SK-N-SH (cell line): ENCODE measurements at regions not wholly inside any gene's neighbourhood (a gene's known extent, or its start where the extent isn't known, plus 50 kb on each side); places are given as distances from the start of the nearest gene placed in this dataset.

ENCODE experiments used
- CTCF ChIA-PET: fragments of 300-600, 350-600 bp; formaldehyde crosslinking; extraction: SDS; loops from one replicate; lab custom pipeline; 2021; lab: Yijun Ruan, JAX
- POLR2A ChIA-PET: fragments of 350-600 bp; sonication (Branson Sonifier 250); formaldehyde crosslinking; extraction: SDS; loops from one replicate; lab custom pipeline; 2020; ENCODE audit warnings: antibody characterized with exemption, inconsistent platforms; lab: Yijun Ruan, JAX
- DNase-seq: peaks from one replicate; pipeline ENCODE4 v3.0.0; 2012
- H2AFZ ChIP-seq: fragments of 200-600 bp; sonication (generic); 2 replicates; pipeline ENCODE4 v1.8.1; 2016; ENCODE audit warnings: antibody characterized with exemption, mild to moderate bottlenecking, low read depth
- H3F3A ChIP-seq: fragments of 200-600 bp; sonication (generic); replicated peaks from 2 replicates; pipeline ENCODE3; 2016; ENCODE audit warnings: antibody characterized with exemption, mild to moderate bottlenecking; ENCODE audit not compliant: insufficient read depth
- H3K27ac ChIP-seq, 2 experiments: fragments of 200-500 bp in 1 of 2; fragments of 200-600 bp in 1 of 2; sonication (Bioruptor generic) in 1 of 2; sonication (generic), shearing (Covaris generic) in 1 of 2; 2 replicates each; pipeline versions ENCODE4 v1.5.1 to v1.6.1; 2014 to 2016; ENCODE audit warnings: low read depth in 2 of 2, inconsistent platforms in 1 of 2, low read length in 1 of 2, mild to moderate bottlenecking in 1 of 2, mixed read lengths in 1 of 2
- H3K27me3 ChIP-seq: fragments of 200-600 bp; sonication (generic), shearing (Covaris generic); 2 replicates; pipeline ENCODE4 v1.6.1; 2016; ENCODE audit warnings: mixed run types; ENCODE audit not compliant: insufficient read depth
- H3K36me3 ChIP-seq, 2 experiments: fragments of 200-500 bp in 1 of 2; fragments of 200-600 bp in 1 of 2; sonication (Bioruptor generic) in 1 of 2; sonication (generic) in 1 of 2; replicated peaks in 1 of 2; 2 replicates each; pipeline versions ENCODE3 to v1.5.1; 2014 to 2016; ENCODE audit warnings: low read length in 1 of 2, mild to moderate bottlenecking in 1 of 2; ENCODE audit not compliant: insufficient read depth in 2 of 2, control insufficient read depth in 1 of 2
- H3K4me1 ChIP-seq, 2 experiments: fragments of 200-500 bp in 1 of 2; fragments of 200-600 bp in 1 of 2; sonication (Bioruptor generic) in 1 of 2; sonication (generic), shearing (Covaris generic) in 1 of 2; 2 replicates each; pipeline versions ENCODE4 v1.5.1 to v1.6.1; 2014 to 2016; ENCODE audit warnings: low read depth in 1 of 2, low read length in 1 of 2, mixed run types in 1 of 2; ENCODE audit not compliant: insufficient read depth in 2 of 2, control insufficient read depth in 1 of 2
- H3K4me2 ChIP-seq: fragments of 200-600 bp; sonication (generic), shearing (Covaris generic); 2 replicates; pipeline ENCODE4 v1.6.1; 2017; ENCODE audit warnings: mixed run types
- H3K4me3 ChIP-seq, 2 experiments: fragments of 200-500 bp in 1 of 2; fragments of 200-600 bp in 1 of 2; sonication (Bioruptor generic) in 1 of 2; sonication (generic), shearing (Covaris generic) in 1 of 2; 2 replicates each; pipeline versions ENCODE4 v1.5.1 to v1.8.1; 2014 to 2016; ENCODE audit warnings: low read depth in 2 of 2, inconsistent platforms in 1 of 2, low read length in 1 of 2, mild to moderate bottlenecking in 1 of 2, mixed read lengths in 1 of 2, moderate library complexity in 1 of 2
- H3K79me2 ChIP-seq: fragments of 200-600 bp; sonication (generic); 2 replicates; pipeline ENCODE4 v1.8.1; 2017; ENCODE audit warnings: mild to moderate bottlenecking; ENCODE audit not compliant: insufficient read depth
- H3K9ac ChIP-seq: fragments of 200-600 bp; sonication (generic); 2 replicates; pipeline ENCODE4 v1.6.1; 2017; ENCODE audit warnings: mixed run types
- H3K9me2 ChIP-seq: fragments of 200-600 bp; sonication (generic); 2 replicates; pipeline ENCODE4 v1.6.1; 2017; ENCODE audit warnings: mixed run types
- H3K9me3 ChIP-seq: fragments of 200-600 bp; sonication (generic); 2 replicates; pipeline ENCODE4 v1.6.1; 2017; ENCODE audit warnings: mixed run types, mild to moderate bottlenecking, moderate library complexity
- H4K20me1 ChIP-seq: fragments of 200-600 bp; sonication (generic); 2 replicates; pipeline ENCODE4 v1.6.1; 2017; ENCODE audit warnings: mild to moderate bottlenecking, mixed run types; ENCODE audit not compliant: insufficient read depth
- EP300 ChIP-seq, 2 experiments: IDR thresholded peaks; 2 replicates each; pipeline versions ENCODE4 v1.4.0 to v1.6.1; 2012; ENCODE audit warnings: borderline replicate concordance in 1 of 2, low read depth in 1 of 2, low read length in 1 of 2
- FOXJ3 ChIP-seq: sonication (generic); formaldehyde crosslinking; IDR thresholded peaks from 2 replicates; pipeline ENCODE4 v1.5.1; 2020; ENCODE audit warnings: mild to moderate bottlenecking, missing genetic modification reagents
- GATA2 ChIP-seq: sonication (generic); formaldehyde crosslinking; IDR thresholded peaks from 2 replicates; pipeline ENCODE4 v1.5.0; 2020; ENCODE audit warnings: mild to moderate bottlenecking, missing genetic modification reagents
- JUND ChIP-seq: IDR thresholded peaks from 2 replicates; pipeline ENCODE4 v1.4.0; 2012
- RAD21 ChIP-seq: IDR thresholded peaks from 2 replicates; pipeline ENCODE4 v1.6.1; 2012; ENCODE audit warnings: mild to moderate bottlenecking, low read length
- SMC3 ChIP-seq: IDR thresholded peaks from 2 replicates; pipeline ENCODE4 v1.6.1; 2012; ENCODE audit warnings: low read depth, low read length, improper control_type of control experiment
- TAF1 ChIP-seq: IDR thresholded peaks from 2 replicates; pipeline ENCODE4 v1.6.1; 2012; ENCODE audit warnings: low read depth, mild to moderate bottlenecking, low read length, moderate library complexity, borderline replicate concordance
- WGBS: methylation state at CpG from one replicate; pipeline ENCODE4 v1.1.6; 2017; ENCODE audit warnings: low lambda C conversion rate; 5-methylcytosine and 5-hydroxymethylcytosine counted together
- TF ChIP-seq, protein P1 (sequence below): IDR thresholded peaks from 2 replicates; pipeline ENCODE4 v1.6.1; 2012; ENCODE audit warnings: mild to moderate bottlenecking, low read depth, low read length, moderate library complexity

DNA sequence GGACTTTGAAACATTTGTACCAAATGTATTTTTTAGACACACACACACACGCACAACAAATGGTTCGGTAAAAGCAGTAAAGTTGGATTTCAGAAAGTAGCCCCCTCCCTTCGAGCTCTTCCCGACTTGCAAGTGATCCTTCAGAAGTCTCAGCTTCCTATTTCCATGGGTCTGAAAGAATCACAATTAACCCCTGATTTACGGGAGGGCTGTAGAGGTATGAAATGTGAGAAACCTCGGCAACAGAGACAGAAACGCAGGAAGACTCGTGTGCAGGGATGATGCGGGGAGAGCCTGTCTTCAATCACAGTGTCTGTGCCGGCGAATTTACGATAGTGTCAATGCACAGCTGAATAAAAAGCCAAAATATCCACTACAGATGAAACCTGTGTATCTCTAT lies 60.7 kb upstream of the VRK1 start:
- TF ChIP-seq SMC3: no peak
- TF ChIP-seq, all 33 proteins: peak for 0
- Histone ChIP-seq H3K9ac (no peak overlapping the region), H3K4me1 (peaks cover 0 to 3% of the 10 kb centered on the region in 2 experiments; a peak in 1 of 4 replicates), H3K79me2 (no peaks in the 10 kb centered on the region), H2AFZ (no peak overlapping the region), H3K9me3 (no peaks in the 10 kb centered on the region), H3K4me3 (no peak overlapping the region), H3K9me2 (no peaks in the 10 kb centered on the region), H3K27me3 (peaks cover 23% of the 10 kb centered on the region; the same call in 1 of the 2 replicates), H3F3A (no peaks in the 10 kb centered on the region), H3K4me2 (no peak overlapping the region), H3K27ac (no peak overlapping the region), H4K20me1 (no peaks in the 10 kb centered on the region), H3K36me3 (no peaks in the 10 kb centered on the region)
- CTCF ChIA-PET: interaction anchor here (1.0 to 7.1 kb wide), 7 partner anchors 18 to 172 kb away, joined by 3 to 170 read pairs (median 3); no protein-coding TSS in a partner anchor
- WGBS: 74% methylated on average over 12 of the region's 12 CpGs
- POLR2A ChIA-PET: no interaction called here
- no peak for DNase-seq

DNA sequence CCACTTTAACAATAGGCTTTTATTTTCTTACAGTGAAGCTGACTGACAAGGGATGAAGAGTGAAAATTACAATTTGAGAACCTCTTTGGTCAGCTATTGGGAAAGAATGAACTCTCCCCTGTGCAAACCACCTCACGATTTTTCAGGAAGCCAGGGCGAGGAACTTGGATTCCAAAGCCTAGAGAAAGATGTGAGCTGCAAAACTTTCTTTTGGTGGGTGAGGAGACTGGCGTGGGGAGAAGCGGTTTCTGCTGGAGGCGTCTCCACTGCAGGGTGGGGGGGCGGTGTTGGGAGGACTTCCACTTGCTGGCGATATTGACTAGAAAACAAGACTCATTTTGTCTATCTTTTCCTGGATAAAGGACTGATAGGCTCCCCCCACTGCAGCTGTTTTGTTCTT lies 59.3 kb upstream of the VRK1 start:
- Histone ChIP-seq H3K36me3 (no peaks in the 10 kb centered on the region), H3K4me3 (no peak overlapping the region), H2AFZ (no peak overlapping the region), H3K9me2 (no peaks in the 10 kb centered on the region), H3K79me2 (no peaks in the 10 kb centered on the region), H4K20me1 (no peaks in the 10 kb centered on the region), H3K27ac (no peak overlapping the region), H3F3A (no peaks in the 10 kb centered on the region), H3K27me3 (peaks cover 31% of the 10 kb centered on the region; the same call in 1 of the 2 replicates), H3K4me1 (peaks cover 0 to 6% of the 10 kb centered on the region in 2 experiments; a peak in 1 of 4 replicates), H3K4me2 (no peak overlapping the region), H3K9ac (no peak overlapping the region), H3K9me3 (no peaks in the 10 kb centered on the region)
- WGBS: 68% methylated on average over 7 of the region's 7 CpGs
- no peak for DNase-seq
- ChIA-PET POLR2A (no interaction called here), CTCF (interaction anchor here (1.0 to 7.1 kb wide), 6 partner anchors 27 to 171 kb away, joined by 3 to 170 read pairs (median 4); no protein-coding TSS in a partner anchor)
- TF ChIP-seq, protein P1, sequence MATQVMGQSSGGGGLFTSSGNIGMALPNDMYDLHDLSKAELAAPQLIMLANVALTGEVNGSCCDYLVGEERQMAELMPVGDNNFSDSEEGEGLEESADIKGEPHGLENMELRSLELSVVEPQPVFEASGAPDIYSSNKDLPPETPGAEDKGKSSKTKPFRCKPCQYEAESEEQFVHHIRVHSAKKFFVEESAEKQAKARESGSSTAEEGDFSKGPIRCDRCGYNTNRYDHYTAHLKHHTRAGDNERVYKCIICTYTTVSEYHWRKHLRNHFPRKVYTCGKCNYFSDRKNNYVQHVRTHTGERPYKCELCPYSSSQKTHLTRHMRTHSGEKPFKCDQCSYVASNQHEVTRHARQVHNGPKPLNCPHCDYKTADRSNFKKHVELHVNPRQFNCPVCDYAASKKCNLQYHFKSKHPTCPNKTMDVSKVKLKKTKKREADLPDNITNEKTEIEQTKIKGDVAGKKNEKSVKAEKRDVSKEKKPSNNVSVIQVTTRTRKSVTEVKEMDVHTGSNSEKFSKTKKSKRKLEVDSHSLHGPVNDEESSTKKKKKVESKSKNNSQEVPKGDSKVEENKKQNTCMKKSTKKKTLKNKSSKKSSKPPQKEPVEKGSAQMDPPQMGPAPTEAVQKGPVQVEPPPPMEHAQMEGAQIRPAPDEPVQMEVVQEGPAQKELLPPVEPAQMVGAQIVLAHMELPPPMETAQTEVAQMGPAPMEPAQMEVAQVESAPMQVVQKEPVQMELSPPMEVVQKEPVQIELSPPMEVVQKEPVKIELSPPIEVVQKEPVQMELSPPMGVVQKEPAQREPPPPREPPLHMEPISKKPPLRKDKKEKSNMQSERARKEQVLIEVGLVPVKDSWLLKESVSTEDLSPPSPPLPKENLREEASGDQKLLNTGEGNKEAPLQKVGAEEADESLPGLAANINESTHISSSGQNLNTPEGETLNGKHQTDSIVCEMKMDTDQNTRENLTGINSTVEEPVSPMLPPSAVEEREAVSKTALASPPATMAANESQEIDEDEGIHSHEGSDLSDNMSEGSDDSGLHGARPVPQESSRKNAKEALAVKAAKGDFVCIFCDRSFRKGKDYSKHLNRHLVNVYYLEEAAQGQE: no peak
- TF ChIP-seq GATA2 (CRISPR knock-in tag) (no peak), TAF1 (no peak), FOXJ3 (CRISPR knock-in tag) (no peak), JUND (no peak), RAD21 (no peak), EP300 (IDR thresholded peaks at IDR 0.05; ENCODE audit: borderline replicate concordance in 1 of 2, low read depth in 1 of 2, low read length in 1 of 2) (no peak)
